ENCODE measurements at regions not wholly inside any gene's neighbourhood (a gene's known extent, or its start where the extent isn't known, plus 50 kb on each side); places are given as distances from the start of the nearest gene placed in this dataset.
A peak's percentile ranks its signal among the peaks of the same experiment; 100 is the strongest.
"Not testable (repeated sequence)": the region's sequence is repeated elsewhere in the genome, so short reads cannot be mapped to it uniquely, and the experiment has no call there.

- no peak for DNase-seq
These were observed 211.1 kb upstream of the XIST start for GRCh38 chrX:74063426-74064155.

GRCh38 chrX:74061879-74062278 is 209.4 kb upstream of the XIST start:
- no peak for DNase-seq

GRCh38 chrX:74049126-74049525 is 196.6 kb upstream of the XIST start:
- DNase-seq = no peak

- not testable (repeated sequence) for DNase-seq
These were observed 181.6 kb upstream of the XIST start for GRCh38 chrX:74034066-74034465.

- not testable (repeated sequence) for DNase-seq
These were observed 179.0 kb upstream of the XIST start for GRCh38 chrX:74031527-74031926.

- not testable (repeated sequence) for DNase-seq
These were observed 178.3 kb upstream of the XIST start for GRCh38 chrX:74030766-74031165.

GRCh38 chrX:74025145-74025544 is 172.6 kb upstream of the XIST start:
- DNase-seq = not testable (repeated sequence)

GRCh38 chrX:74023203-74023602 is 170.7 kb upstream of the XIST start:
- no peak for DNase-seq

- no peak for DNase-seq
These were observed 165.7 kb upstream of the XIST start for GRCh38 chrX:74018253-74018652.

- peak; percentile 65 to 69 for DNase-seq
These were observed 163.0 kb upstream of the XIST start for GRCh38 chrX:74015379-74016019.

- no peak for DNase-seq
These were observed 156.5 kb upstream of the XIST start for GRCh38 chrX:74009041-74009440.

- no peak for DNase-seq
These were observed 139.5 kb upstream of the XIST start for GRCh38 chrX:73992019-73992418.

- DNase-seq = no peak
These were observed 134.7 kb upstream of the XIST start for GRCh38 chrX:73987166-73987565.

GRCh38 chrX:73979551-73980131 is 127.1 kb upstream of the XIST start:
- DNase-seq = no peak

- peak; percentile 16 to 68 for DNase-seq
These were observed 125.1 kb upstream of the XIST start for GRCh38 chrX:73977542-73978169.

- DNase-seq = not testable (repeated sequence)
These were observed 114.9 kb upstream of the XIST start for GRCh38 chrX:73967461-73967860.

- no peak for DNase-seq
These were observed 113.3 kb upstream of the XIST start for GRCh38 chrX:73965833-73966232.

- no peak for DNase-seq
These were observed 112.1 kb upstream of the XIST start for GRCh38 chrX:73964579-73964978.

- no peak for DNase-seq
These were observed 111.2 kb upstream of the XIST start for GRCh38 chrX:73963682-73964081.

- DNase-seq = no peak
These were observed 110.4 kb upstream of the XIST start for GRCh38 chrX:73962948-73963347.

GRCh38 chrX:73961867-73962266 is 109.4 kb upstream of the XIST start:
- not testable (repeated sequence) for DNase-seq

GRCh38 chrX:73944563-73944908 is 92.0 kb upstream of the XIST start:
- no peak for DNase-seq

GRCh38 chrX:73943693-73944562 is 91.4 kb upstream of the XIST start:
- peak; percentile 87 to 88 for DNase-seq

Measured in CD4-positive, alpha-beta T cell treated with Interferon alpha-2 for 1 hour (primary cell).